Spleen (tissue), 11 donors: ENCODE measurements at regions not wholly inside any gene's neighbourhood (a gene's known extent, or its start where the extent isn't known, plus 50 kb on each side); places are given as distances from the start of the nearest gene placed in this dataset.
"Not testable (repeated sequence)": the region's sequence is repeated elsewhere in the genome, so short reads cannot be mapped to it uniquely, and the experiment has no call there.

Experiments
- DNase-seq: peaks from one replicate; pipeline ENCODE4 v3.0.0-alpha.2; 2020
- H3K27ac ChIP-seq, 8 donors: fragments of 200-600 bp; sonication (generic) in 7 of 8; 1 replicate in 4 of 8; 2 replicates in 4 of 8; pipeline versions ENCODE4 v1.5.0 to v1.8.0; 2016 to 2021; ENCODE audit warnings: inconsistent platforms in 4 of 8, mild to moderate bottlenecking in 4 of 8, moderate library complexity in 1 of 8
- H3K27me3 ChIP-seq, 7 donors: fragments of 200-600 bp; sonication (generic) in 6 of 7; replicated peaks in 1 of 7; 1 replicate in 4 of 7; 2 replicates in 3 of 7; pipeline versions ENCODE4 v1.5.0 to v1.8.0; 2016 to 2021; ENCODE audit warnings: inconsistent platforms in 3 of 7, mild to moderate bottlenecking in 1 of 7
- H3K36me3 ChIP-seq, 6 donors: fragments of 200-600 bp; sonication (generic) in 5 of 6; 1 replicate in 4 of 6; 2 replicates in 2 of 6; pipeline versions ENCODE4 v1.5.0 to v1.8.0; 2016 to 2021; ENCODE audit warnings: inconsistent platforms in 2 of 6
- H3K4me1 ChIP-seq, 6 donors: fragments of 200-600 bp; sonication (generic) in 5 of 6; 1 replicate in 3 of 6; 2 replicates in 3 of 6; pipeline versions ENCODE4 v1.5.0 to v1.8.0; 2016 to 2021; ENCODE audit warnings: inconsistent platforms in 3 of 6
- H3K4me3 ChIP-seq, 8 donors: fragments of 200-600 bp; sonication (generic) in 7 of 8; 1 replicate in 4 of 8; 2 replicates in 4 of 8; pipeline versions ENCODE4 v1.5.0 to v1.8.0; 2016 to 2021; ENCODE audit warnings: inconsistent platforms in 4 of 8, mild to moderate bottlenecking in 4 of 8, moderate library complexity in 2 of 8
- H3K9me3 ChIP-seq, 8 donors: fragments of 200-600 bp; sonication (generic) in 7 of 8; 1 replicate in 4 of 8; 2 replicates in 4 of 8; pipeline versions ENCODE4 v1.5.0 to v1.8.0; 2016 to 2021; ENCODE audit warnings: inconsistent platforms in 4 of 8
- POLR2A ChIP-seq, 3 donors: fragments of 450-650 bp; IDR thresholded peaks; one replicate each; pipeline ENCODE4 v1.5.1; 2017; ENCODE audit warnings: antibody characterized with exemption in 3 of 3, mild to moderate bottlenecking in 1 of 3
- POLR2AphosphoS5 ChIP-seq, 3 donors: sonication (generic); formaldehyde crosslinking; IDR thresholded peaks; one replicate each; pipeline ENCODE4 v1.5.1; 2017; ENCODE audit warnings: antibody characterized with exemption in 3 of 3
- WGBS, 5 donors: extraction: QIAGEN DNeasy Blood & Tissue Kit in 3 of 5; methylation state at CpG; one replicate each; pipeline versions ENCODE4 v1.1.5 to v1.1.7; 2013 to 2018; 5-methylcytosine and 5-hydroxymethylcytosine counted together
- intact Hi-C: fragments of 100-400 bp; cut with DNase I; formaldehyde crosslinking; loops from one replicate; pipeline ENCODE4 v1.15.0; 2023; ENCODE audit warnings: low total_unique reads
- TF ChIP-seq, protein P1 (sequence below), 11 experiments: fragments of 200-600 bp in 7 of 11; fragments of 450-650 bp in 4 of 11; sonication (generic) in 4 of 11; IDR thresholded peaks in 8 of 11; conservative IDR thresholded peaks in 3 of 11; 1 replicate in 7 of 11; 2 replicates in 4 of 11; pipeline versions ENCODE4 v1.4.0 to v1.8.0; 2016 to 2021; ENCODE audit warnings: antibody characterized with exemption in 11 of 11, inconsistent platforms in 4 of 11, mild to moderate bottlenecking in 1 of 11
- donor health status: healthy with polysubstance abuse.
- donor health status: DM: no; HTN: no; CAD: no; lungs with moderate emphysema.
- donor health status: DM: no; HTN: no; CAD: no.
- donor health status: Bipolar disorder and iron deficiency.
- donor health status: healthy.
- donor health status: DM: no; HTN: no; CAD: no.
- donor health status: DM: yes; HTN: yes; CAD: no.

- H3K36me3 ChIP-seq, result no peaks in the 10 kb centered on the region
These were observed 170.7 kb downstream of the ADCYAP1 start for GRCh38 chr18:1075322-1075721.

DNA sequence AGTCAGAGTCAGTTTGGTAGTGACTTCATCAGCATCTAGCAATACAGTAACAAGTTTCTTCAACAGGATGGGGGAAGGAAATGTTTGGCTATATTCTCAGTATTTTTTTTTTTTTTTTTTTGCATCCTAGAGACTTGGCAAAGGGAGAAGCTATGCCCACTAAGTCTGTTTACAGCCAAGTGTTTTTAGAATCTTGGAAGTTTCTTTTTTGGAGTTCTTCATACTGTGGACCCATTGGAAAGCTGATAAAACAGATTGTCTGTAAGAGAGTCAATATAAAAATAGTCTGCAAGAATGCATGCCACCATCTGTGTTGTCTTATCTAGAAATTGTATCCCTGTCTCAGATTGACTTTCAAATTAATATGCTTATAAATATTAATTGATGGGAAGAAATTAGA, 171.2 kb downstream of the ADCYAP1 start:
- Histone ChIP-seq H3K27ac (no peak overlapping the region), H3K9me3 (no peaks in the 10 kb centered on the region), H3K4me3 (no peak overlapping the region), H3K36me3 (no peaks in the 10 kb centered on the region), H3K27me3 (no peaks in the 10 kb centered on the region), H3K4me1 (no peaks in the 10 kb centered on the region)
- no peak for TF ChIP-seq POLR2AphosphoS5 (IDR thresholded peaks at IDR 0.05)
- TF ChIP-seq, protein P1, sequence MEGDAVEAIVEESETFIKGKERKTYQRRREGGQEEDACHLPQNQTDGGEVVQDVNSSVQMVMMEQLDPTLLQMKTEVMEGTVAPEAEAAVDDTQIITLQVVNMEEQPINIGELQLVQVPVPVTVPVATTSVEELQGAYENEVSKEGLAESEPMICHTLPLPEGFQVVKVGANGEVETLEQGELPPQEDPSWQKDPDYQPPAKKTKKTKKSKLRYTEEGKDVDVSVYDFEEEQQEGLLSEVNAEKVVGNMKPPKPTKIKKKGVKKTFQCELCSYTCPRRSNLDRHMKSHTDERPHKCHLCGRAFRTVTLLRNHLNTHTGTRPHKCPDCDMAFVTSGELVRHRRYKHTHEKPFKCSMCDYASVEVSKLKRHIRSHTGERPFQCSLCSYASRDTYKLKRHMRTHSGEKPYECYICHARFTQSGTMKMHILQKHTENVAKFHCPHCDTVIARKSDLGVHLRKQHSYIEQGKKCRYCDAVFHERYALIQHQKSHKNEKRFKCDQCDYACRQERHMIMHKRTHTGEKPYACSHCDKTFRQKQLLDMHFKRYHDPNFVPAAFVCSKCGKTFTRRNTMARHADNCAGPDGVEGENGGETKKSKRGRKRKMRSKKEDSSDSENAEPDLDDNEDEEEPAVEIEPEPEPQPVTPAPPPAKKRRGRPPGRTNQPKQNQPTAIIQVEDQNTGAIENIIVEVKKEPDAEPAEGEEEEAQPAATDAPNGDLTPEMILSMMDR (IDR thresholded peaks at IDR 0.05 in 8 of 11, conservative IDR thresholded peaks at IDR 0.05 in 3 of 11), result no peak
- TF ChIP-seq POLR2A (IDR thresholded peaks at IDR 0.05), result no peak
- no peak for DNase-seq
- intact Hi-C loops, result no loop called here

More at GRCh38 chr18:1075322-1075721, 170.7 kb downstream of the ADCYAP1 start:
- no peak overlapping the region for H3K4me3 ChIP-seq
- no peaks in the 10 kb centered on the region for H3K9me3 ChIP-seq
- H3K27ac ChIP-seq, result no peak overlapping the region
- TF ChIP-seq POLR2AphosphoS5 (IDR thresholded peaks at IDR 0.05) (no peak), POLR2A (IDR thresholded peaks at IDR 0.05) (no peak)
- TF ChIP-seq, protein P1 (IDR thresholded peaks at IDR 0.05 in 8 of 11, conservative IDR thresholded peaks at IDR 0.05 in 3 of 11), result no peak
- H3K27me3 ChIP-seq, result no peaks in the 10 kb centered on the region
- no peaks in the 10 kb centered on the region for H3K4me1 ChIP-seq
- 72 to 82% (median 81%) methylated on average over 3 of the region's 3 CpGs for WGBS, 5 donors
- DNase-seq, result no peak
- intact Hi-C loops, result no loop called here

DNA sequence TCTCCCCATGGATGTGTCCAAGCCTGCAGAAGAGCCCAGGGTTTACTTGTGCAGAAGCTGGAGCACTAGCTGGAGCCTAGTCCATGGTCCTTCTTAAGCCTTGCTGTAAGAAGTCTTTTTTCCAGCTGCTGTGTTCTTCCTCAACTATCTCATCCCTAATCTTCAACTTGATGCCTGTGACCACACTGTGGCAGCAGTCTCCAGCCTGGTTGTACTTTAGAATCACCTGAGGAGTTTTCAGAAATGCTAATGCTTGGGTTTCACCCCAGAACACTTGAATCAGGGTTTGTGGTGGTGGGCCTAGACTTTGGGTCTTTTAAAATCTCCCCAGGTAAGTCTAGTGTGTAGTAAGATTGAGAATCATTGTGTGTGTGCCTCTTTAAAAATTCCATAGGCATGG, 173.6 kb downstream of the ADCYAP1 start:
- Histone ChIP-seq H3K4me3 (no peak overlapping the region), H3K9me3 (no peaks in the 10 kb centered on the region), H3K27me3 (no peaks in the 10 kb centered on the region), H3K27ac (no peak overlapping the region), H3K4me1 (no peaks in the 10 kb centered on the region), H3K36me3 (no peaks in the 10 kb centered on the region)
- TF ChIP-seq POLR2AphosphoS5 (IDR thresholded peaks at IDR 0.05), result no peak
- TF ChIP-seq, protein P1 (IDR thresholded peaks at IDR 0.05 in 8 of 11, conservative IDR thresholded peaks at IDR 0.05 in 3 of 11), result no peak
- no peak for TF ChIP-seq POLR2A (IDR thresholded peaks at IDR 0.05)
- intact Hi-C loops, result no loop called here
- no peak for DNase-seq

DNA sequence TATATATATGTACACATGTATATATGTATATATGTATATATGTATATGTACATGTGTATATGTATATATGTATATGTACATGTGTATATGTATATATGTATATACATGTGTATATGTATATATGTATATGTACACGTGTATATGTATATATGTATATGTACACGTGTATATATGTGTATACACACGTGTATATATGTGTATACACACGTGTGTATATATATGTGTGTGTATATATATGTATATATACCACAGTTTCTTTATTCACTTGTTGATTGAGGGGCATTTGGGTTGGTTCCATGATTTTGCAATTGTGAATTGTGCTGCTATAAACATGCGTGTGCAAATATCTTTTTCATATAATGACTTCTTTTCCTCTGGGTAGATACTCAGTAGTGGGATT, 179.0 kb downstream of the ADCYAP1 start:
- DNase-seq, intact Hi-C loops: not testable (repeated sequence)

DNA sequence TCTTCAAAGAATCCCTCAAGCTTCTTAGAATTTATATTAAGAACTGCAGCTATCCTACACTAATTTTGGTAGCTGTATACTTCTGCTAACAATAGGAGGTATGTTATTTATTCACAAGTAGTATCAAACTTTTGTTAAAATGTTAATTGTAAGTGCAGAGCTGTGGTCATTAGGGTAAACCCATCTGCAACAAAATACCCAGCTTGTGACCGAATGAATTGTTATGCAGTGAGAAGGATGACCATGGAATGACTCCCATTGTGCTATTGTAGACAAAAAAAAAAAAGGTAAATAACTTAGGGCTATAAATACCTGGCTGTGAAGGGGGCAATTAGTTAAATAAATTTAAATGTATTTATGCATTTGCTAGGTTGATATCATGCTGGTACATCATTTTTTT, 186.1 kb downstream of the ADCYAP1 start:
- Histone ChIP-seq H3K9me3 (peaks cover 0 to 50% (median 15%) of the 10 kb centered on the region in 8 donors), H3K4me3 (no peak overlapping the region), H3K36me3 (no peaks in the 10 kb centered on the region), H3K27me3 (no peaks in the 10 kb centered on the region), H3K4me1 (no peaks in the 10 kb centered on the region), H3K27ac (no peak overlapping the region)
- 63 to 82% (median 73%) methylated on average over 1 of the region's 1 CpG for WGBS, 5 donors
- DNase-seq, result no peak
- TF ChIP-seq POLR2A (IDR thresholded peaks at IDR 0.05) (no peak), POLR2AphosphoS5 (IDR thresholded peaks at IDR 0.05) (no peak)
- TF ChIP-seq, protein P1 (IDR thresholded peaks at IDR 0.05 in 8 of 11, conservative IDR thresholded peaks at IDR 0.05 in 3 of 11), result no peak
- intact Hi-C loops, result no loop called here

More for the DNA sequence above, 179.0 kb downstream of the ADCYAP1 start:
- H3K27me3 ChIP-seq, H3K4me1 ChIP-seq, H3K27ac ChIP-seq, H3K36me3 ChIP-seq, H3K4me3 ChIP-seq: not testable (repeated sequence)
- H3K9me3 ChIP-seq, result peaks cover 0 to 24% (median 17%) of the 10 kb centered on the region in 8 donors
- WGBS, 5 donors, result 41 to 63% (median 57%) methylated on average over 5 of the region's 5 CpGs
